Uterus (tissue), 3 donors: ENCODE measurements at regions not wholly inside any gene's neighbourhood (a gene's known extent, or its start where the extent isn't known, plus 50 kb on each side); places are given as distances from the start of the nearest gene placed in this dataset.

ENCODE experiments used
- DNase-seq, 2 donors: peaks; one replicate each; pipeline ENCODE4 v3.0.0-alpha.2; 2019 to 2020
- H3K27ac ChIP-seq, 2 donors: fragments of 200-600 bp; sonication (generic); 1 replicate in 1 of 2; 2 replicates in 1 of 2; pipeline ENCODE4 v1.5.1; 2016 to 2018
- H3K27me3 ChIP-seq, 2 donors: fragments of 200-600 bp; sonication (generic); one replicate each; pipeline ENCODE4 v1.5.1; 2018 to 2019; ENCODE audit warnings: control low read depth in 1 of 2
- H3K36me3 ChIP-seq, 2 donors: fragments of 200-600 bp; sonication (generic); one replicate each; pipeline ENCODE4 v1.5.1; 2019; ENCODE audit warnings: control low read depth in 1 of 2
- H3K4me1 ChIP-seq, 2 donors: fragments of 200-600 bp; sonication (generic); one replicate each; pipeline ENCODE4 v1.5.1; 2018 to 2019; ENCODE audit warnings: control low read depth in 1 of 2
- H3K4me3 ChIP-seq, 2 donors: fragments of 200-600 bp; sonication (generic); 1 replicate in 1 of 2; 2 replicates in 1 of 2; pipeline ENCODE4 v1.5.1; 2018 to 2019; ENCODE audit warnings: mild to moderate bottlenecking in 1 of 2
- H3K9me3 ChIP-seq, 2 donors: fragments of 200-600 bp; sonication (generic); one replicate each; pipeline ENCODE4 v1.5.1; 2019; ENCODE audit warnings: control low read depth in 1 of 2
- CTCF ChIP-seq, 4 experiments: fragments of 200-600 bp in 2 of 4; fragments of 450-650 bp in 2 of 4; sonication (generic) in 2 of 4; IDR thresholded peaks; one replicate each; pipeline ENCODE4 v1.5.1; 2016 to 2019; ENCODE audit warnings: antibody characterized with exemption in 4 of 4, mild to moderate bottlenecking in 2 of 4, moderate library complexity in 1 of 4
- POLR2A ChIP-seq, 2 donors: fragments of 450-650 bp; IDR thresholded peaks; one replicate each; pipeline ENCODE4 v1.6.1; 2016; ENCODE audit warnings: antibody characterized with exemption in 2 of 2, mild to moderate bottlenecking in 1 of 2, moderate library complexity in 1 of 2
- intact Hi-C: fragments of 100-400 bp; cut with DNase I; formaldehyde crosslinking; loops from one replicate; pipeline ENCODE4 v1.15.1; 2023; ENCODE audit warnings: low total_unique reads
- donor health status: DM: yes; HTN: yes; CAD: no.

- Histone ChIP-seq H3K4me3 (no peak overlapping the region), H3K27ac (no peak overlapping the region), H3K4me1 (no peaks in the 10 kb centered on the region), H3K9me3 (no peaks in the 10 kb centered on the region), H3K27me3 (no peaks in the 10 kb centered on the region), H3K36me3 (no peaks in the 10 kb centered on the region)
- TF ChIP-seq CTCF (IDR thresholded peaks at IDR 0.05) (no peak), POLR2A (IDR thresholded peaks at IDR 0.05) (no peak)
- intact Hi-C loops = no loop called here
- no peak for DNase-seq
Observed at GRCh38 chr6:49370518-49370917, 92.5 kb downstream of the MMUT start.

GRCh38 chr6:49366539-49366938 lies 96.5 kb downstream of the MMUT start:
- no peaks in the 10 kb centered on the region for H3K4me1 ChIP-seq
- no peaks in the 10 kb centered on the region for H3K36me3 ChIP-seq
- DNase-seq = no peak
- H3K4me3 ChIP-seq = no peak overlapping the region
- TF ChIP-seq CTCF (IDR thresholded peaks at IDR 0.05) = no peak
- H3K27ac ChIP-seq = no peak overlapping the region
- no peaks in the 10 kb centered on the region for H3K9me3 ChIP-seq
- intact Hi-C loops = no loop called here
- H3K27me3 ChIP-seq = no peaks in the 10 kb centered on the region

- H3K4me1 ChIP-seq = no peaks in the 10 kb centered on the region
- DNase-seq = no peak
- no peak overlapping the region for H3K4me3 ChIP-seq
- H3K27ac ChIP-seq = no peak overlapping the region
- H3K36me3 ChIP-seq = no peaks in the 10 kb centered on the region
- TF ChIP-seq CTCF (IDR thresholded peaks at IDR 0.05) (no peak), POLR2A (IDR thresholded peaks at IDR 0.05) (no peak)
- no peaks in the 10 kb centered on the region for H3K27me3 ChIP-seq
- intact Hi-C loops = no loop called here
- no peaks in the 10 kb centered on the region for H3K9me3 ChIP-seq
Observed at GRCh38 chr6:49348561-49348960, 114.5 kb downstream of the MMUT start.

GRCh38 chr6:49342410-49342809 lies 120.6 kb downstream of the MMUT start:
- TF ChIP-seq POLR2A (IDR thresholded peaks at IDR 0.05) = no peak
- no peak for TF ChIP-seq CTCF (IDR thresholded peaks at IDR 0.05)

GRCh38 chr6:49341869-49342268 lies 121.2 kb downstream of the MMUT start:
- no peaks in the 10 kb centered on the region for H3K4me1 ChIP-seq
- TF ChIP-seq CTCF (IDR thresholded peaks at IDR 0.05) (no peak), POLR2A (IDR thresholded peaks at IDR 0.05) (no peak)
- H3K9me3 ChIP-seq = no peaks in the 10 kb centered on the region
- H3K36me3 ChIP-seq = no peaks in the 10 kb centered on the region
- no peak for DNase-seq
- H3K27me3 ChIP-seq = no peaks in the 10 kb centered on the region
- no peak overlapping the region for H3K4me3 ChIP-seq
- no peak overlapping the region for H3K27ac ChIP-seq
- intact Hi-C loops = no loop called here

More at GRCh38 chr6:49342410-49342809, 120.6 kb downstream of the MMUT start:
- Histone ChIP-seq H3K27me3 (no peaks in the 10 kb centered on the region), H3K4me1 (no peaks in the 10 kb centered on the region), H3K36me3 (no peaks in the 10 kb centered on the region), H3K9me3 (no peaks in the 10 kb centered on the region), H3K4me3 (no peak overlapping the region), H3K27ac (no peak overlapping the region)
- intact Hi-C loops = no loop called here
- no peak for DNase-seq
